GM12892 (cell line): ENCODE measurements at regions not wholly inside any gene's neighbourhood (a gene's known extent, or its start where the extent isn't known, plus 50 kb on each side); places are given as distances from the start of the nearest gene placed in this dataset.

Source experiments
- DNase-seq: peaks from one replicate; pipeline ENCODE4 v3.0.0; 2011; ENCODE audit not compliant: insufficient read length
- FAIRE-seq: peaks from 2 replicates; lab custom pipeline; 2011; peaks lifted over from hg19 to GRCh38; lab: Jason Lieb, UNC
- POLR2A ChIP-seq: IDR thresholded peaks from 2 replicates; pipeline ENCODE4 v1.6.1; 2011; ENCODE audit warnings: low read depth, low read length, control low read depth
- POLR2AphosphoS5 ChIP-seq: IDR thresholded peaks from 2 replicates; pipeline ENCODE4 v1.6.1; 2011; ENCODE audit warnings: low read depth, low read length, control low read depth
- TAF1 ChIP-seq: IDR thresholded peaks from 2 replicates; pipeline ENCODE4 v1.6.1; 2011; ENCODE audit warnings: low read depth, mild to moderate bottlenecking, control low read depth, low read length, borderline replicate concordance

DNA sequence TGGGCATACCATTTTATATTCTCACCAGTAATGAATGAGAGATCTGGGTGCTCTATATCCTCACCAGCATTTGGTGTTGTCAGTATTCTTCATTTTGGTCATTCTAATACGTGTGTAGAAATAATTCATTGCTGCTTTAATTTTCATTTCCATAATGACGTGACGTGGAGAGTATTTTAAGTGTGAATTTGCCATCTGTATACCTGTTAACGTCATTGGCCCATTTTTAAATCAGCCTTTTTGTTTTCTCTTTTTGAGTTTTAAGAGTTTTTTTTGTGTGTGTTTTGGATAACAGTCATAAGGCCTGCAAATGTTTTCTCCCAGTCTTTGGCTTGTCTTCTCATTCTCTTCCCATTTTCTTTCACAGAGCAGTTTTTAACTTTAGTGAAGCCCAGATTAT is 74.4 kb upstream of the SYT1 start:
- FAIRE-seq (no peak), DNase-seq (no peak)
- no peak for TF ChIP-seq TAF1
- TF ChIP-seq POLR2AphosphoS5: no peak
- TF ChIP-seq POLR2A: no peak

DNA sequence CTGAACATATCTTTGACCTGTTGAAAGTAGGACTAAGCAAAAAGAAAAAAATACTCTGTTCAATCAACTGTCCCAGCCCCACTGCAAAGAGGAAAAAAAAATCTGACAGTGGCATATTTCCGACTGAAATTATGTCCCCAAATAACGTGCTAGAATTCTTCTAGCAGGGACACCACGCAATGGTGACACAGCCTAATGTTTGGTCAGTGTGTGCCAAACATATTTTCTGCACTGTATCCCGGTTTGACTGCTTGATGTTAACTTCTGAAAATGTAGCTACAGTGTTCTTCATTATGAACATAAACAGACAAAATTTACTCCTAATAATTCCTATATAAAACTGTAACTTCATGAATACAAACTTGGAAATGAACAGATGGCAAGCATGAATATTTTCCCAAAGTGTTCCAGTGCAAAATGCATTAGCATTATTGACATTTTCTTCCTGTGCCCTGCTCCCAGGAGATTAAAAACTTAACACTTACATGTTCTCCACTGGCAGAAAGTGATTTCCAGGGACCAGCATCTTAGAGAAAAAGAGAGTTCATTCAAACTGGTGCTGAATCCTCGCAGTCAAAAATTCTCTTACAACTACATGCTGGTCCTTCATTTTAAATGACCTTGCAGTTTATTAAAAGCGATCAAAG is 72.4 kb upstream of the SYT1 start:
- no peak for TF ChIP-seq POLR2A
- TF ChIP-seq TAF1: no peak
- TF ChIP-seq POLR2AphosphoS5: no peak
- DNase-seq (no peak), FAIRE-seq (no peak)

GRCh38 chr12:78793491-78793890 is 71.1 kb upstream of the SYT1 start:
- no peak for TF ChIP-seq POLR2AphosphoS5
- TF ChIP-seq TAF1: no peak
- no peak for TF ChIP-seq POLR2A
- DNase-seq (no peak), FAIRE-seq (no peak)

DNA sequence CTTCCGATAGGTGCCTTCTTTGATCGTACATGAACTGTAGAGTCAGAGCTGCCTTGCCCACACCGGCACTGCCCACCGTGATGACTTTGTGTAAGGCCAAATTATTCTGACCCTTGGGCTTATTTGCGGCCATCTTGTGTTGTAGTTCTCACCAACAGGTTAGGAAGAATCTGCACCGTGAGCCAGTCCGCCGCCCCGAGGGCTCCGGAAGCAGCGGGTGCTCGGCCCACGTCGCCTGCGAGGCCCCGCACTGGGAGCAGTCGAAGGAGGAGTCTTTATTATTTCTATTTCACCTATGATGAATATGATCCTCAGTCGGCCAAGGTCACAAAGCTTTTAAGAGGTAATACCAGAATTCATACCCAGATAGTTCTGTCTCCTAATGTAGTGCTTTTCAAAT is 70.6 kb upstream of the SYT1 start:
- no peak for TF ChIP-seq TAF1
- TF ChIP-seq POLR2A: no peak
- no peak for TF ChIP-seq POLR2AphosphoS5
- DNase-seq (no peak), FAIRE-seq (no peak)

DNA sequence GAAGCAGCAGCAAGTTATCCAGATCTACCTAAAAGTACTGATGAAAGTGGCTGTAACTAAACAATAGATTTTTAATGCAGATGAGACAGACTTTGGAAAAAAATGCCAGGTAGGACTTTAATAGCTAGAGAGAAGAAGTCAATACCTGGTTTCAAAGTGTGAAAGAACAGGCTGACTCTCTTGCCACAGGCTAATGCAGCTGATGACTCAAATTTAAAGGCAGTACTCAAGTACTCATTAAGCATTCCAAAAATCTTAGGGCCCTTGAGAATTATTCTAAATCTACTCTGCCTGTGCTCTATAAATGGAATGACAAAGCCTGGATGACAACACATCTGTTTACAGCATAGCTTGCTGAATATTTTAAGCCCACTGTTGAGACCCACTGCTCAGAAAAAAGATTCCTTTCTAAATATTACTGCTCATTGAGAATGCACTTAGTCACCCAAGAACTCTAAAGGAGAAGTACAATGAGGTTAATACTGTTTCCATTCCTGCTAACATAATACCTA is 68.6 kb upstream of the SYT1 start:
- TF ChIP-seq POLR2AphosphoS5: no peak
- TF ChIP-seq TAF1: no peak
- no peak for TF ChIP-seq POLR2A
- DNase-seq (no peak), FAIRE-seq (no peak)

- DNase-seq (no peak), FAIRE-seq (no peak)
- TF ChIP-seq TAF1 (no peak), POLR2A (no peak), POLR2AphosphoS5 (no peak)
These were observed 67.2 kb upstream of the SYT1 start for GRCh38 chr12:78797196-78797931.

DNA sequence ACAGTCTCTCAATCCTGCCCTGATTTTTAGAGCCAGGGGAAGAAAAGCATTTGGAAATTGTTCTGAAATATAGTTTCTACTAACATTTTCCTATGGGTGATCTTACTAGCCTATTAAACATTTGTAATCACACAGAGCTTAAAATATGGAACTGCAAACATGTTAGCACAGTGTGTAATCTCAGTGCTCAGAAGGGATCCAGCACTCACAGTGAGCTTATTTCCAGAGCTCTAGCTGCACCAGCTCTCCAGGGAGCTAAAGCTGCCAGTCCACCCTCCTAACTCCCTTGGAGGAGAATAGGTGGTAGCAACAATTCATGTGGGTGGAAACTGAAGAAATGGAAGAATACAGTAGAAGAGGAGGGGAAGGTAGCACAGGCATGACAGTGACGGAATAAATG is 64.9 kb upstream of the SYT1 start:
- no peak for TF ChIP-seq POLR2AphosphoS5
- DNase-seq: no peak
- FAIRE-seq: no peak

- DNase-seq (no peak), FAIRE-seq (no peak)
- TF ChIP-seq POLR2A: no peak
- no peak for TF ChIP-seq POLR2AphosphoS5
- no peak for TF ChIP-seq TAF1
These were observed 62.0 kb upstream of the SYT1 start for GRCh38 chr12:78802593-78802992.

GRCh38 chr12:78804262-78804661 is 60.3 kb upstream of the SYT1 start:
- DNase-seq (no peak), FAIRE-seq (no peak)
- no peak for TF ChIP-seq TAF1
- TF ChIP-seq POLR2A: no peak
- TF ChIP-seq POLR2AphosphoS5: no peak
